Endothelial cell of umbilical vein (primary cell): ENCODE measurements at regions not wholly inside any gene's neighbourhood (a gene's known extent, or its start where the extent isn't known, plus 50 kb on each side); places are given as distances from the start of the nearest gene placed in this dataset.
A peak's percentile ranks its signal among the peaks of the same experiment; 100 is the strongest.

ENCODE experiments used
- BruUV-seq: library from RNA; stranded (reverse); fragments of 400-500 nt; replicated peaks from 2 replicates; lab custom pipeline; 2021; lab: Mats Ljungman, UMichigan
- CTCF ChIA-PET: fragments of 300-600, 350-600 bp; sonication (Branson Sonifier 250); formaldehyde crosslinking; loops from one replicate; lab custom pipeline; 2021; ENCODE audit warnings: antibody characterized with exemption, inconsistent platforms; lab: Charles Lee
- POLR2A ChIA-PET: fragments of 300-600, 350-600 bp; sonication (Branson Sonifier 250); formaldehyde crosslinking; loops from one replicate; lab custom pipeline; 2021; ENCODE audit warnings: antibody characterized with exemption, inconsistent platforms; lab: Charles Lee
- DNase-seq: peaks from one replicate; pipeline ENCODE4 v3.0.0-alpha.2; 2011; ENCODE audit warnings: low read depth, low spot score
- FAIRE-seq: peaks from 2 replicates; lab custom pipeline; 2011; peaks lifted over from hg19 to GRCh38; lab: Jason Lieb, UNC
- H2AFZ ChIP-seq: 2 replicates; pipeline ENCODE4 v1.6.0; 2012; ENCODE audit warnings: low read depth, low read length, control low read depth, inconsistent platforms
- H3K27ac ChIP-seq: 2 replicates; pipeline ENCODE4 v1.5.1; 2011; ENCODE audit warnings: low read depth, mild to moderate bottlenecking, control low read depth, low read length, moderate library complexity; ENCODE audit not compliant: insufficient read depth
- H3K27me3 ChIP-seq, 2 experiments: 2 replicates each; pipeline versions ENCODE4 v1.6.0 to v1.6.1; 2011; ENCODE audit warnings: low read length in 2 of 2, mixed read lengths in 1 of 2; ENCODE audit not compliant: control insufficient read depth in 2 of 2, insufficient read depth in 2 of 2
- H3K36me3 ChIP-seq, 2 experiments: 2 replicates in 1 of 2; 3 replicates in 1 of 2; pipeline ENCODE4 v1.5.1; 2011; ENCODE audit warnings: low read length in 2 of 2, mild to moderate bottlenecking in 1 of 2, moderate library complexity in 1 of 2; ENCODE audit not compliant: control insufficient read depth in 2 of 2, insufficient read depth in 2 of 2; ENCODE audit errors: extremely low read depth in 1 of 2
- H3K4me1 ChIP-seq: 3 replicates; pipeline ENCODE4 v1.5.1; 2011; ENCODE audit warnings: mild to moderate bottlenecking, low read length; ENCODE audit not compliant: control insufficient read depth, insufficient read depth; ENCODE audit errors: extremely low read depth
- H3K4me2 ChIP-seq: 2 replicates; pipeline ENCODE4 v1.6.1; 2011; ENCODE audit warnings: low read length, control low read depth, mixed read lengths; ENCODE audit not compliant: insufficient read depth
- H3K4me3 ChIP-seq, 3 experiments: fragments of 200-600 bp in 1 of 3; sonication (generic), shearing (Covaris generic) in 1 of 3; replicated peaks in 1 of 3; 2 replicates each; pipeline ENCODE4 v1.5.1; 2011 to 2016; ENCODE audit warnings: control low read depth in 3 of 3, low read length in 3 of 3, mild to moderate bottlenecking in 2 of 3, inconsistent platforms in 1 of 3, low read depth in 1 of 3, moderate library complexity in 1 of 3; ENCODE audit not compliant: insufficient read depth in 1 of 3
- H3K79me2 ChIP-seq: 2 replicates; pipeline ENCODE4 v1.6.0; 2012; ENCODE audit warnings: low read length, inconsistent platforms; ENCODE audit not compliant: control insufficient read depth, insufficient read depth
- H3K9ac ChIP-seq: replicated peaks from 2 replicates; pipeline ENCODE3; 2011; ENCODE audit warnings: low read length, control low read depth; ENCODE audit not compliant: insufficient read depth; ENCODE audit errors: extremely low read depth
- H3K9me1 ChIP-seq: replicated peaks from 3 replicates; pipeline ENCODE4 v1.6.0; 2011; ENCODE audit warnings: mild to moderate bottlenecking, low read length; ENCODE audit not compliant: control insufficient read depth, insufficient read depth; ENCODE audit errors: extremely low read depth
- H3K9me3 ChIP-seq: replicated peaks from 2 replicates; pipeline ENCODE4 v1.5.1; 2012; ENCODE audit warnings: low read length, inconsistent platforms; ENCODE audit not compliant: control insufficient read depth, insufficient read depth
- H4K20me1 ChIP-seq: replicated peaks from 2 replicates; pipeline ENCODE3; 2011; ENCODE audit warnings: mild to moderate bottlenecking, low read length; ENCODE audit not compliant: control insufficient read depth, insufficient read depth; ENCODE audit errors: extremely low read depth
- CTCF ChIP-seq, 2 donors: IDR thresholded peaks; 1 replicate in 1 of 2; 2 replicates in 1 of 2; pipeline ENCODE4 v1.5.1; 2011; ENCODE audit warnings: low read length in 2 of 2, mild to moderate bottlenecking in 2 of 2, moderate library complexity in 2 of 2, control low read depth in 1 of 2, inconsistent platforms in 1 of 2, low read depth in 1 of 2; ENCODE audit not compliant: insufficient read depth in 1 of 2; ENCODE audit errors: extremely low read depth in 1 of 2
- GATA2 ChIP-seq: IDR thresholded peaks from 2 replicates; pipeline ENCODE4 v1.7.0; 2011; ENCODE audit warnings: low read depth, mild to moderate bottlenecking, moderate library complexity, mixed read lengths, low read length; ENCODE audit not compliant: insufficient read length, insufficient read depth
- JUN ChIP-seq: IDR thresholded peaks from 2 replicates; pipeline ENCODE4 v1.6.1; 2011; ENCODE audit warnings: borderline replicate concordance, low read depth; ENCODE audit not compliant: insufficient read length, insufficient read depth
- MYC ChIP-seq: IDR thresholded peaks from one replicate; pipeline ENCODE4 v1.6.1; 2011; ENCODE audit warnings: mild to moderate bottlenecking, low read depth, low read length
- POLR2A ChIP-seq: IDR thresholded peaks from 2 replicates; pipeline ENCODE4 v1.6.1; 2012; ENCODE audit warnings: low read depth, mild to moderate bottlenecking, control low read depth, low read length
- POLR2AphosphoS5 ChIP-seq: IDR thresholded peaks from 2 replicates; pipeline ENCODE4 v1.6.1; 2012; ENCODE audit warnings: low read depth, mild to moderate bottlenecking, control low read depth, low read length, moderate library complexity; ENCODE audit not compliant: insufficient read depth
- dilution Hi-C: fragments of 300-500 bp; cut with MboI; formaldehyde crosslinking; loops from one replicate; pipeline ENCODE4 v1.15.0; 2019; ENCODE audit warnings: low sequenced_read_pairs; ENCODE audit not compliant: extremely low pct_ligation_motif_present
- intact Hi-C: fragments of 100-400 bp; cut with micrococcal nuclease; formaldehyde crosslinking; loops from one replicate; pipeline ENCODE4 v1.10.0; 2022

DNA sequence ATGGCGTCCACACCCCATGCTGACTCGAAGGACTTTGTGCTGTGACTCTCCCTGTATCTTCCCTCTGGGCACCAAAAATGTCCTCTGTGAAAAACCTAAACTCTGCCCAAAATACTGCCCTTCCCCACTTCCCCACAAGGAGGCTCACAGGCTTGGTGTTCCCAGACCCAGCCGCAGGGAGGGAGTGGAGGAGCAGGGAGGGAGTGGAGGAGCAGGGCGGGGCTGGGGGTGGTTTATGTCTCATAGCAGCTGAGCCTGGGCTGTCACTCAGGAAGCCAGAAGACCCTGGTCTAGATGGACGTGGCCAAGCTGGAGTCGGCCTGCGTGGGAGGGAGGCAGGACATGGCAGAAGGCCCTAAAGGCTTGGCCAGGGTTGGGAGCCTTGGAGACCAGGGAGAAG, 461.7 kb downstream of the PTPRU start:
- Histone ChIP-seq H3K36me3 (no peaks in the 10 kb centered on the region), H3K4me3 (no peak overlapping the region), H4K20me1 (no peaks in the 10 kb centered on the region), H3K27ac (no peak overlapping the region), H3K27me3 (peaks cover 0 to 4% of the 10 kb centered on the region in 2 experiments), H3K9me3 (no peaks in the 10 kb centered on the region), H3K9me1 (no peaks in the 10 kb centered on the region), H3K79me2 (no peaks in the 10 kb centered on the region), H3K9ac (no peak overlapping the region), H3K4me1 (no peaks in the 10 kb centered on the region), H3K4me2 (no peak overlapping the region), H2AFZ (no peak overlapping the region)
- DNase-seq (no peak), FAIRE-seq (no peak)
- TF ChIP-seq POLR2AphosphoS5, result no peak
- no peak for TF ChIP-seq POLR2A
- no peak for TF ChIP-seq MYC
- TF ChIP-seq GATA2, result no peak
- no peak for TF ChIP-seq JUN
- peak; percentile 36 to 50 for TF ChIP-seq CTCF (IDR thresholded peaks at IDR 0.05; ENCODE audit: extremely low read depth in 1 of 2, insufficient read depth in 1 of 2, low read depth in 1 of 2, low read length in 2 of 2)
- CTCF ChIA-PET, result interaction anchor here (0.8 to 1.7 kb wide), 8 partner anchors 8 to 1010 kb away, joined by 3 to 6 read pairs (median 4); no protein-coding TSS in a partner anchor
- dilution Hi-C loops (no loop called here), intact Hi-C loops (loop anchor here (2.0 kb wide), 3 partner anchors 319 to 1011 kb away; no protein-coding TSS in a partner anchor)
- POLR2A ChIA-PET, result no interaction called here
- no TSS peak for BruUV-seq

- H3K4me1 ChIP-seq, result no peaks in the 10 kb centered on the region
- H3K36me3 ChIP-seq, result no peaks in the 10 kb centered on the region
- no peak overlapping the region for H3K27ac ChIP-seq
- BruUV-seq, result no TSS peak
- no peaks in the 10 kb centered on the region for H4K20me1 ChIP-seq
- no peak overlapping the region for H3K4me3 ChIP-seq
- TF ChIP-seq CTCF (IDR thresholded peaks at IDR 0.05; ENCODE audit: extremely low read depth in 1 of 2, insufficient read depth in 1 of 2, low read depth in 1 of 2, low read length in 2 of 2), result no peak
- TF ChIP-seq POLR2A, result no peak
- no peaks in the 10 kb centered on the region for H3K79me2 ChIP-seq
- intact Hi-C loops (no loop called here), dilution Hi-C loops (no loop called here)
- CTCF ChIA-PET, result interaction anchor here (1.2 to 1.7 kb wide), 4 partner anchors 9 to 684 kb away, joined by 3 to 6 read pairs (median 4); no protein-coding TSS in a partner anchor
- no peak for DNase-seq
- H3K27me3 ChIP-seq, result peaks cover 1 to 4% of the 10 kb centered on the region in 2 experiments
- no peak overlapping the region for H3K9ac ChIP-seq
- no peak for FAIRE-seq
- no peaks in the 10 kb centered on the region for H3K9me1 ChIP-seq
- H2AFZ ChIP-seq, result no peak overlapping the region
- H3K4me2 ChIP-seq, result no peak overlapping the region
- no peaks in the 10 kb centered on the region for H3K9me3 ChIP-seq
- POLR2A ChIA-PET, result no interaction called here
Measured at GRCh38 chr1:29697391-29697780, 461.1 kb downstream of the PTPRU start.
